ENCODE measurements at regions not wholly inside any gene's neighbourhood (a gene's known extent, or its start where the extent isn't known, plus 50 kb on each side); places are given as distances from the start of the nearest gene placed in this dataset.

GRCh38 chr18:24543086-24543794 is 82.8 kb downstream of the HRH4 start:
- no peak overlapping the region for H3K9ac ChIP-seq
- 0 out of 2 replicates have a peak, but pooled peaks cover 3% of the 10 kb centered on the region for H3K4me1 ChIP-seq
- H3K36me3 ChIP-seq, result no peaks in the 10 kb centered on the region
- no peak for TF ChIP-seq Cebpa-rat (IDR thresholded peaks at IDR 0.05)
- H3K4me2 ChIP-seq, result no peak overlapping the region
- H3K27me3 ChIP-seq, result no peaks in the 10 kb centered on the region
- no peaks in the 10 kb centered on the region for H3K9me3 ChIP-seq
- no peak overlapping the region for H3K27ac ChIP-seq
- no peaks in the 10 kb centered on the region for H4K20me1 ChIP-seq
- H3K4me3 ChIP-seq, result no peak overlapping the region

- Histone ChIP-seq H3K4me1 (0 out of 2 replicates have a peak, but pooled peaks cover 2% of the 10 kb centered on the region), H4K20me1 (no peaks in the 10 kb centered on the region), H3K4me2 (no peak overlapping the region), H3K9me3 (no peaks in the 10 kb centered on the region), H3K9ac (no peak overlapping the region), H3K36me3 (no peaks in the 10 kb centered on the region), H3K27me3 (no peaks in the 10 kb centered on the region), H3K27ac (no peak overlapping the region), H3K4me3 (no peak overlapping the region)
- no peak for TF ChIP-seq Cebpa-rat (IDR thresholded peaks at IDR 0.05)
Observed at GRCh38 chr18:24543795-24544498, 83.5 kb downstream of the HRH4 start.

- H3K4me1 ChIP-seq, result no peaks in the 10 kb centered on the region
- H3K4me3 ChIP-seq, result no peak overlapping the region
- H3K27ac ChIP-seq, result no peak overlapping the region
- no peaks in the 10 kb centered on the region for H3K9me3 ChIP-seq
- no peak overlapping the region for H3K9ac ChIP-seq
- H3K4me2 ChIP-seq, result no peak overlapping the region
- H3K27me3 ChIP-seq, result no peaks in the 10 kb centered on the region
- H4K20me1 ChIP-seq, result no peaks in the 10 kb centered on the region
- H3K36me3 ChIP-seq, result no peaks in the 10 kb centered on the region
- no peak for TF ChIP-seq Cebpa-rat (IDR thresholded peaks at IDR 0.05)
Observed at GRCh38 chr18:24544949-24545348, 84.5 kb downstream of the HRH4 start.

GRCh38 chr18:24545651-24546050 is 85.2 kb downstream of the HRH4 start:
- Histone ChIP-seq H3K4me1 (no peaks in the 10 kb centered on the region), H3K9me3 (no peaks in the 10 kb centered on the region), H3K9ac (no peak overlapping the region), H3K27ac (no peak overlapping the region), H3K36me3 (no peaks in the 10 kb centered on the region), H4K20me1 (no peaks in the 10 kb centered on the region), H3K27me3 (no peaks in the 10 kb centered on the region), H3K4me3 (no peak overlapping the region), H3K4me2 (no peak overlapping the region)
- TF ChIP-seq Cebpa-rat (IDR thresholded peaks at IDR 0.05), result no peak

GRCh38 chr18:24546307-24546706 is 85.9 kb downstream of the HRH4 start:
- no peak for TF ChIP-seq Cebpa-rat (IDR thresholded peaks at IDR 0.05)
- no peaks in the 10 kb centered on the region for H3K27me3 ChIP-seq
- H4K20me1 ChIP-seq, result no peaks in the 10 kb centered on the region
- no peaks in the 10 kb centered on the region for H3K36me3 ChIP-seq
- no peaks in the 10 kb centered on the region for H3K9me3 ChIP-seq
- no peaks in the 10 kb centered on the region for H3K4me1 ChIP-seq
- H3K27ac ChIP-seq, result no peak overlapping the region
- H3K9ac ChIP-seq, result no peak overlapping the region
- no peak overlapping the region for H3K4me2 ChIP-seq
- no peak overlapping the region for H3K4me3 ChIP-seq

- Histone ChIP-seq H3K27ac (no peak overlapping the region), H3K27me3 (no peaks in the 10 kb centered on the region), H3K36me3 (no peaks in the 10 kb centered on the region), H4K20me1 (no peaks in the 10 kb centered on the region), H3K9me3 (no peaks in the 10 kb centered on the region), H3K4me2 (no peak overlapping the region), H3K4me1 (no peaks in the 10 kb centered on the region), H3K4me3 (no peak overlapping the region), H3K9ac (no peak overlapping the region)
- TF ChIP-seq Cebpa-rat (IDR thresholded peaks at IDR 0.05), result no peak
Observed at GRCh38 chr18:24548583-24548982, 88.1 kb downstream of the HRH4 start.

GRCh38 chr18:24552218-24552617 is 91.8 kb downstream of the HRH4 start:
- Histone ChIP-seq H3K27ac (no peak overlapping the region), H3K4me3 (no peak overlapping the region), H3K4me2 (no peak overlapping the region), H3K9me3 (no peaks in the 10 kb centered on the region), H3K36me3 (no peaks in the 10 kb centered on the region), H3K9ac (no peak overlapping the region), H3K4me1 (no peaks in the 10 kb centered on the region), H3K27me3 (no peaks in the 10 kb centered on the region), H4K20me1 (no peaks in the 10 kb centered on the region)
- TF ChIP-seq Cebpa-rat (IDR thresholded peaks at IDR 0.05), result no peak

GRCh38 chr18:24553571-24554285 is 93.3 kb downstream of the HRH4 start:
- Histone ChIP-seq H3K4me2 (no peak overlapping the region), H3K9me3 (no peaks in the 10 kb centered on the region), H3K27ac (no peak overlapping the region), H3K36me3 (no peaks in the 10 kb centered on the region), H3K9ac (no peak overlapping the region), H3K4me1 (no peaks in the 10 kb centered on the region), H3K27me3 (no peaks in the 10 kb centered on the region), H4K20me1 (no peaks in the 10 kb centered on the region), H3K4me3 (no peak overlapping the region)
- TF ChIP-seq Cebpa-rat (IDR thresholded peaks at IDR 0.05), result no peak

GRCh38 chr18:24558403-24558802 is 98.0 kb downstream of the HRH4 start:
- no peaks in the 10 kb centered on the region for H3K9me3 ChIP-seq
- H3K4me3 ChIP-seq, result no peak overlapping the region
- no peak overlapping the region for H3K9ac ChIP-seq
- no peaks in the 10 kb centered on the region for H3K27me3 ChIP-seq
- H3K4me2 ChIP-seq, result no peak overlapping the region
- no peak overlapping the region for H3K27ac ChIP-seq
- no peak for TF ChIP-seq Cebpa-rat (IDR thresholded peaks at IDR 0.05)
- H3K36me3 ChIP-seq, result no peaks in the 10 kb centered on the region
- H3K4me1 ChIP-seq, result no peaks in the 10 kb centered on the region
- no peaks in the 10 kb centered on the region for H4K20me1 ChIP-seq

GRCh38 chr18:24559526-24559925 is 99.1 kb downstream of the HRH4 start:
- no peaks in the 10 kb centered on the region for H3K4me1 ChIP-seq

More at GRCh38 chr18:24559526-24559925, 99.1 kb downstream of the HRH4 start:
- Histone ChIP-seq H3K27me3 (no peaks in the 10 kb centered on the region), H3K4me2 (no peak overlapping the region), H3K4me3 (no peak overlapping the region), H4K20me1 (no peaks in the 10 kb centered on the region), H3K27ac (no peak overlapping the region), H3K9me3 (no peaks in the 10 kb centered on the region), H3K9ac (no peak overlapping the region), H3K36me3 (no peaks in the 10 kb centered on the region)
- no peak for TF ChIP-seq Cebpa-rat (IDR thresholded peaks at IDR 0.05)

All from BLaER1 (cell line).